Hindlimb muscle (tissue), 1 donor: ENCODE measurements at regions not wholly inside any gene's neighbourhood (a gene's known extent, or its start where the extent isn't known, plus 50 kb on each side); places are given as distances from the start of the nearest gene placed in this dataset.

Source experiments
- DNase-seq: peaks from one replicate; pipeline ENCODE4 v3.0.0-alpha.2; 2013

GRCh38 chr12:58980768-58981167 is 60.5 kb upstream of the LRIG3 start:
- no peak for DNase-seq

GRCh38 chr12:58978717-58979116 is 58.4 kb upstream of the LRIG3 start:
- DNase-seq = no peak

GRCh38 chr12:58977476-58977875 is 57.2 kb upstream of the LRIG3 start:
- DNase-seq = no peak

GRCh38 chr12:58976146-58976545 is 55.8 kb upstream of the LRIG3 start:
- DNase-seq = no peak
